GM13976 (cell line): ENCODE measurements at regions not wholly inside any gene's neighbourhood (a gene's known extent, or its start where the extent isn't known, plus 50 kb on each side); places are given as distances from the start of the nearest gene placed in this dataset.

ENCODE experiments used
- DNase-seq: peaks from one replicate; pipeline ENCODE4 v3.0.0; 2012; ENCODE audit warnings: low spot score
- in situ Hi-C: fragments of 300-500 bp; cut with MboI; formaldehyde crosslinking; loops from one replicate; pipeline ENCODE4 v1.12.0; 2022; ENCODE audit warnings: low sequenced_read_pairs, mixed read lengths, inconsistent platforms; ENCODE audit not compliant: unreplicated experiment
- TF ChIP-seq, protein P1 (sequence below): IDR thresholded peaks from 2 replicates; pipeline ENCODE4 v1.5.1; 2012; ENCODE audit warnings: borderline replicate concordance, mild to moderate bottlenecking; ENCODE audit not compliant: insufficient read depth; ENCODE audit errors: extremely low read depth, missing control alignments, control extremely low read depth

DNA sequence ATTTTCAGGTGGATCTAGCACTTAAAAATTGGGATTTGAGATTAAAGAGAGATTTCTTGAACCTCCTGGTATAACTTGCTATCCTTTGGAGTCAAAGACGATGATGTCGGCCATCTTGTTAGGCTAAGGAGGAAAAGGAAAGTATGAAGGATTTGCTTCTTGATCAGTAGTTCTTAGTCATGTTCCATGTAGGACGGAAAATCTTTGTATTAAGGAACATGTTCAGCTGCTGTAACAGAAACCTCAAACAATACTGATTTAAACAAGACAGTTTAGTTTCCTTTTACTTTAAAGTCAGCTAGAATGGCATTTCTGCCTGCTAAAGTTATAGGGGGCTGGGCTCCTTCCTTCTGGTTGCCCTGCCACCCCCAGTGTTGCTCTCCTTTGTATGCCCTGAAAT, 56.4 kb upstream of the MGAT5 start:
- TF ChIP-seq, protein P1, sequence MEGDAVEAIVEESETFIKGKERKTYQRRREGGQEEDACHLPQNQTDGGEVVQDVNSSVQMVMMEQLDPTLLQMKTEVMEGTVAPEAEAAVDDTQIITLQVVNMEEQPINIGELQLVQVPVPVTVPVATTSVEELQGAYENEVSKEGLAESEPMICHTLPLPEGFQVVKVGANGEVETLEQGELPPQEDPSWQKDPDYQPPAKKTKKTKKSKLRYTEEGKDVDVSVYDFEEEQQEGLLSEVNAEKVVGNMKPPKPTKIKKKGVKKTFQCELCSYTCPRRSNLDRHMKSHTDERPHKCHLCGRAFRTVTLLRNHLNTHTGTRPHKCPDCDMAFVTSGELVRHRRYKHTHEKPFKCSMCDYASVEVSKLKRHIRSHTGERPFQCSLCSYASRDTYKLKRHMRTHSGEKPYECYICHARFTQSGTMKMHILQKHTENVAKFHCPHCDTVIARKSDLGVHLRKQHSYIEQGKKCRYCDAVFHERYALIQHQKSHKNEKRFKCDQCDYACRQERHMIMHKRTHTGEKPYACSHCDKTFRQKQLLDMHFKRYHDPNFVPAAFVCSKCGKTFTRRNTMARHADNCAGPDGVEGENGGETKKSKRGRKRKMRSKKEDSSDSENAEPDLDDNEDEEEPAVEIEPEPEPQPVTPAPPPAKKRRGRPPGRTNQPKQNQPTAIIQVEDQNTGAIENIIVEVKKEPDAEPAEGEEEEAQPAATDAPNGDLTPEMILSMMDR = no peak
- in situ Hi-C loops = no loop called here
- no peak for DNase-seq

- in situ Hi-C loops = no loop called here
- TF ChIP-seq, protein P1 = no peak
- DNase-seq = no peak
Measured at GRCh38 chr2:134198006-134198634, 55.8 kb upstream of the MGAT5 start.

DNA sequence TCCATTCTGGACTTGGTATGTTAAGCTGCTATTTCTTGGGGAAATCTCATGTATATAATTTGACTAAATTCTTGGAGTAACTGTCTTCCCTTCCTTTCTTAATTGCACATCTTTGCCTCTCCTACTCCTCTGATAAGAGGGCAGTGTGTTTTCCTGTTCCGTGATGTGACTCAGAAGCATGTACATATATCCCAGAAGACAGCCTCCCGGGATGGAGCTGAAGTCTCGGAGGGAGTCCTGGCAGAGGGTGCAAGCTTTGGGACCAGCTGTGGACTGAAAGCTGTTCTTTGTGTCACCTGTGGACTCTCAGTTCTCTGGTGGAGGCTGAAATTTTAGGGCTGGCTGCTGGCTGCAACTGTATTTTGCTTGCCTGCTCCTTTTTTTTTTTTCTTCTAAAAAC, 54.7 kb upstream of the MGAT5 start:
- DNase-seq = no peak
- TF ChIP-seq, protein P1 = no peak
- in situ Hi-C loops = no loop called here

DNA sequence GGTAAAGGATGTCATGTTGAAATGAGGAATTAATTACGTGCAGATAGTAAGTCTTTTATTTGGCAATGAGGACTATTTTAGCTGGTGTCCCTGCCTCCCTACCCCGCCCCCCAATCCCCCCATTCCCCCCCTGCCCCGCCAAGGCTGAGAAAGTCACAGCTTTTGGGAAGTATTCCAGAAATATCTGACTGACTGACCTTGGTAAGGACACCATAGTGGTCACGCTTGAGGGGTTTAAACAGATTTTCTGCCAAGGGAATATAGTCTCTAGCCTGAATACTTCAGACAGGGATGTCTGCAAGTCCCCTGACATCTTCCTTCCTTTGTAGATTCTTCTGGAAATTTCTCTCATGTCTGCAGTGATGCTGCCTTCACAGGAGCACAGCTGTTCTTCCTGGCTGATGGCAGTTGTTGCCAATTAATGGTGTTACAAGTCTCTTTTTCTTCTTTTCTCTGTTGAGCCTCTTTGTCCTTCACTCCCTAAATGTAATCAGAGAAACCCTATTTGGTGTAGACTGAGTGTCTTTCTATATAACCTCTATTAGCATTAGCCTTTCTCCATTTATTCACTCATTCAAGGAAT, 53.7 kb upstream of the MGAT5 start:
- in situ Hi-C loops = no loop called here
- TF ChIP-seq, protein P1 = no peak
- DNase-seq = no peak

- in situ Hi-C loops = no loop called here
- TF ChIP-seq, protein P1 = no peak
- DNase-seq = no peak
Measured at GRCh38 chr2:134201533-134201932, 52.3 kb upstream of the MGAT5 start.

GRCh38 chr2:134202371-134202770, 51.5 kb upstream of the MGAT5 start:
- in situ Hi-C loops = no loop called here
- TF ChIP-seq, protein P1 = no peak
- no peak for DNase-seq

DNA sequence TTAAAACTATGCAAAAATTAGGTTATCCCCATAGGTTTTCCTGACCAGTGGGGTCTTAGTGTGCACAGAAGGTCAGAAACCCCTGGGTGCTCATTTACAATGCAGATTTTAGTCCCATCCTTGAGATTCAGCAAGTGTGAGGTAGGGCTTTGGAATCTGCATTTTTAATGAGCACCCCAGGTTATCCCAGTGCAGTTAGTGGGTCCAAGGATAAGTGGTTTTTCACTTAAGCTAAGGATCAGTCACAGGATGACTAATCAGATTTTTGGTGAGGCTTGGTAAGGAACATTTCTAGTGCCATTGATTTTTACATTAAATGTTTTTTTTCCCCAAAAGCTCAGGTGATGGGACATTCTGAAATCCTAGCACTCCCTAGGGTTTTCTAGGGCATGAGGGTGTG, 50.7 kb upstream of the MGAT5 start:
- TF ChIP-seq, protein P1 = no peak
- no peak for DNase-seq
- in situ Hi-C loops = no loop called here
